ENCODE measurements at regions not wholly inside any gene's neighbourhood (a gene's known extent, or its start where the extent isn't known, plus 50 kb on each side); places are given as distances from the start of the nearest gene placed in this dataset.

DNA sequence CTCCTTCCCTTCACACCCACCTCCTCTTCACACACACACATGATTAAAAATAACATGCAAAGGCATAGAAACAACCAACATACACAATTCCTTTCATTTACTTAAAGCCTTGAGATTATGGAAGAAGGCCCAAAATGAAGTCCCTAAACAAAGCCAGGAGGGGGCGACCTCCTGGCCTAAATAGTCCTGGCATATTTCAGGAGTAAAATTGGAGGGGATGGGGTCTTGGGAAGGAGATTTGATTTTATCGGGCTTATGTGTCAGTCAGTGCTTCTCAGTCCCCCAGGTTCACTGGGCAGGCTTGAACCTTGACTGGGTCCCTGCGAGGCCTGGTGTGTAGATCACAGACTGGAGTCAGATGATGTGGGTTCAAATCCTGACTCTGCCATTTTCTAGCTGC lies 266.4 kb downstream of the SAMD5 start:
- no peak for TF ChIP-seq POLR2A (IDR thresholded peaks at IDR 0.05)
- TF ChIP-seq, protein P1, sequence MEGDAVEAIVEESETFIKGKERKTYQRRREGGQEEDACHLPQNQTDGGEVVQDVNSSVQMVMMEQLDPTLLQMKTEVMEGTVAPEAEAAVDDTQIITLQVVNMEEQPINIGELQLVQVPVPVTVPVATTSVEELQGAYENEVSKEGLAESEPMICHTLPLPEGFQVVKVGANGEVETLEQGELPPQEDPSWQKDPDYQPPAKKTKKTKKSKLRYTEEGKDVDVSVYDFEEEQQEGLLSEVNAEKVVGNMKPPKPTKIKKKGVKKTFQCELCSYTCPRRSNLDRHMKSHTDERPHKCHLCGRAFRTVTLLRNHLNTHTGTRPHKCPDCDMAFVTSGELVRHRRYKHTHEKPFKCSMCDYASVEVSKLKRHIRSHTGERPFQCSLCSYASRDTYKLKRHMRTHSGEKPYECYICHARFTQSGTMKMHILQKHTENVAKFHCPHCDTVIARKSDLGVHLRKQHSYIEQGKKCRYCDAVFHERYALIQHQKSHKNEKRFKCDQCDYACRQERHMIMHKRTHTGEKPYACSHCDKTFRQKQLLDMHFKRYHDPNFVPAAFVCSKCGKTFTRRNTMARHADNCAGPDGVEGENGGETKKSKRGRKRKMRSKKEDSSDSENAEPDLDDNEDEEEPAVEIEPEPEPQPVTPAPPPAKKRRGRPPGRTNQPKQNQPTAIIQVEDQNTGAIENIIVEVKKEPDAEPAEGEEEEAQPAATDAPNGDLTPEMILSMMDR (IDR thresholded peaks at IDR 0.05) = no peak
